ENCODE measurements at regions not wholly inside any gene's neighbourhood (a gene's known extent, or its start where the extent isn't known, plus 50 kb on each side); places are given as distances from the start of the nearest gene placed in this dataset.

- no peak overlapping the region for H3K9ac ChIP-seq (ENCODE audit: low read depth in 1 of 2, low read length in 2 of 2)
- H3K27me3 ChIP-seq (ENCODE audit: control insufficient read depth in 2 of 2, insufficient read depth in 2 of 2, low read length in 2 of 2): no peaks in the 10 kb centered on the region
- H3K27ac ChIP-seq (ENCODE audit: low read depth in 2 of 2, low read length in 2 of 2): no peak overlapping the region
- no peaks in the 10 kb centered on the region for H3K9me3 ChIP-seq (ENCODE audit: control insufficient read depth in 2 of 2, low read length in 2 of 2)
- H3K4me3 ChIP-seq (ENCODE audit: low read length in 2 of 2): no peak overlapping the region
- H3K36me3 ChIP-seq (ENCODE audit: control insufficient read depth in 2 of 2, insufficient read depth in 2 of 2, low read length in 2 of 2): no peaks in the 10 kb centered on the region
- no peaks in the 10 kb centered on the region for H3K4me1 ChIP-seq (ENCODE audit: control insufficient read depth in 2 of 2, insufficient read depth in 2 of 2, low read length in 2 of 2)
These were observed 527.6 kb upstream of the ANKRD30A start for GRCh38 chr10:36597756-36598320.

- H3K4me1 ChIP-seq (ENCODE audit: control insufficient read depth in 2 of 2, insufficient read depth in 2 of 2, low read length in 2 of 2): no peaks in the 10 kb centered on the region
- H3K36me3 ChIP-seq (ENCODE audit: control insufficient read depth in 2 of 2, insufficient read depth in 2 of 2, low read length in 2 of 2): no peaks in the 10 kb centered on the region
- H3K27ac ChIP-seq (ENCODE audit: low read depth in 2 of 2, low read length in 2 of 2): no peak overlapping the region
- no peaks in the 10 kb centered on the region for H3K9me3 ChIP-seq (ENCODE audit: control insufficient read depth in 2 of 2, low read length in 2 of 2)
- H3K27me3 ChIP-seq (ENCODE audit: control insufficient read depth in 2 of 2, insufficient read depth in 2 of 2, low read length in 2 of 2): no peaks in the 10 kb centered on the region
- H3K9ac ChIP-seq (ENCODE audit: low read depth in 1 of 2, low read length in 2 of 2): no peak overlapping the region
- H3K4me3 ChIP-seq (ENCODE audit: low read length in 2 of 2): no peak overlapping the region
These were observed 532.4 kb upstream of the ANKRD30A start for GRCh38 chr10:36592964-36593363.

DNA sequence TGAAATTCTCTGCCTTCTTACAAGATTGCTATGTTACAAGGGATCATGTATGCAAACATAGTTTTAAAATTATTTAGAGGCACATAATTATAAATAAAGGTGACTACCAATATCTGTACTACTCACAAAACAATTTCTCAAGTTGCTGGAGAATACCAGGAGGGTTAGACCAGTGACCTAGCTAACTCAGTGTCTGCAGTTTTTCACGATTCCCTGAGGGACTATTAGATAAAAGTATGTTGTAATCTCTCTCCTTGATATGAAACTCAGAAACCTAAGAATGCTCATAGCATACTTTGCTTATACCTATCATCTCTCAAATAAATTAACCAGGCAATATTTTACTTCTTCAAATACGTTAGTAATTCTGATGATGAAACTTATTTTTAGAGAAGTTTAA is 534.0 kb upstream of the ANKRD30A start:
- Histone ChIP-seq H3K27ac (ENCODE audit: low read depth in 2 of 2, low read length in 2 of 2) (no peak overlapping the region), H3K9me3 (ENCODE audit: control insufficient read depth in 2 of 2, low read length in 2 of 2) (no peaks in the 10 kb centered on the region), H3K4me1 (ENCODE audit: control insufficient read depth in 2 of 2, insufficient read depth in 2 of 2, low read length in 2 of 2) (no peaks in the 10 kb centered on the region), H3K9ac (ENCODE audit: low read depth in 1 of 2, low read length in 2 of 2) (no peak overlapping the region), H3K4me3 (ENCODE audit: low read length in 2 of 2) (no peak overlapping the region), H3K36me3 (ENCODE audit: control insufficient read depth in 2 of 2, insufficient read depth in 2 of 2, low read length in 2 of 2) (no peaks in the 10 kb centered on the region), H3K27me3 (ENCODE audit: control insufficient read depth in 2 of 2, insufficient read depth in 2 of 2, low read length in 2 of 2) (no peaks in the 10 kb centered on the region)

DNA sequence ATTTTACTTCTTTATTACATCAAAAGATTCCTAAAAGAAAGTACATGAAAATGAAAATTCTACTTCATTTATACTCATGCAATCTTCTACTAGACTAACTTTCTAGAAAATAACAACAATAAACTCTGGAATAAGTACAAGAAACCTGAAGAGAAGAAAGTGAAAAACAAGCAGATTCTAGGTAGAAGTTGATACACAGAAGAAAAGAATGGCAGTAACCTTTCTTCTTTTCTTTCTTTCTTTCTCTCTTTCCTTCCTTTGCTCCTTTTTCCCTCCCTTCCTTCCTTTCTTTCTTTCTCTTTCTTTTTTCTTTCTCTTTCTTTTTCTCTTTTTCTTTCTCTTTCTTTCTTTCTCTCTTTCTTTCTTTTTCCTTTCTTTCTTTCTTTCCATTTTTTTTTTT is 541.7 kb upstream of the ANKRD30A start:
- Histone ChIP-seq H3K27ac (ENCODE audit: low read depth in 2 of 2, low read length in 2 of 2) (no peak overlapping the region), H3K27me3 (ENCODE audit: control insufficient read depth in 2 of 2, insufficient read depth in 2 of 2, low read length in 2 of 2) (no peaks in the 10 kb centered on the region), H3K36me3 (ENCODE audit: control insufficient read depth in 2 of 2, insufficient read depth in 2 of 2, low read length in 2 of 2) (no peaks in the 10 kb centered on the region), H3K9me3 (ENCODE audit: control insufficient read depth in 2 of 2, low read length in 2 of 2) (no peaks in the 10 kb centered on the region), H3K4me3 (ENCODE audit: low read length in 2 of 2) (no peak overlapping the region), H3K9ac (ENCODE audit: low read depth in 1 of 2, low read length in 2 of 2) (no peak overlapping the region), H3K4me1 (ENCODE audit: control insufficient read depth in 2 of 2, insufficient read depth in 2 of 2, low read length in 2 of 2) (no peaks in the 10 kb centered on the region)

DNA sequence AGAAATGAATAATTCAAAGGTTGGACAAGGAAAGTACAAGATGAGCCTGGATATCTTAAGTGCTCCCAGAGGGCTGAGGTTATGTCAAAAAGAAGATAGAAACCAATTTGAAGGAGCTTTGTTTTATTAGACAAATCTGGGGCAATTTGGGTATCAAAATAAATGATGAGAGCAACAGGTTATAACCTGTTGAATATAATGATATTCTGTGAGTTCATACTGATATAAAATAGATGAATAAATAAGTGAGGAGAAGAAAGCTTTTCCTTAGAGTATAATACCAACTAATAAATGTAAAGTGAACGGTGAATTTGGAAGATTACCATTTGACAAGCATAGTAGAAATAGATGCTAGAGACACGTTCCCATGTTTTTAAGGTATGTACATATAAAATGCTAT is 544.2 kb upstream of the ANKRD30A start:
- no peak overlapping the region for H3K27ac ChIP-seq (ENCODE audit: low read depth in 2 of 2, low read length in 2 of 2)
- no peaks in the 10 kb centered on the region for H3K9me3 ChIP-seq (ENCODE audit: control insufficient read depth in 2 of 2, low read length in 2 of 2)
- H3K27me3 ChIP-seq (ENCODE audit: control insufficient read depth in 2 of 2, insufficient read depth in 2 of 2, low read length in 2 of 2): no peaks in the 10 kb centered on the region
- no peak overlapping the region for H3K9ac ChIP-seq (ENCODE audit: low read depth in 1 of 2, low read length in 2 of 2)
- no peaks in the 10 kb centered on the region for H3K4me1 ChIP-seq (ENCODE audit: control insufficient read depth in 2 of 2, insufficient read depth in 2 of 2, low read length in 2 of 2)
- H3K4me3 ChIP-seq (ENCODE audit: low read length in 2 of 2): no peak overlapping the region
- H3K36me3 ChIP-seq (ENCODE audit: control insufficient read depth in 2 of 2, insufficient read depth in 2 of 2, low read length in 2 of 2): no peaks in the 10 kb centered on the region

- H3K4me3 ChIP-seq (ENCODE audit: low read length in 2 of 2): no peak overlapping the region
- no peak overlapping the region for H3K9ac ChIP-seq (ENCODE audit: low read depth in 1 of 2, low read length in 2 of 2)
- H3K27me3 ChIP-seq (ENCODE audit: control insufficient read depth in 2 of 2, insufficient read depth in 2 of 2, low read length in 2 of 2): no peaks in the 10 kb centered on the region
- H3K36me3 ChIP-seq (ENCODE audit: control insufficient read depth in 2 of 2, insufficient read depth in 2 of 2, low read length in 2 of 2): no peaks in the 10 kb centered on the region
- no peaks in the 10 kb centered on the region for H3K4me1 ChIP-seq (ENCODE audit: control insufficient read depth in 2 of 2, insufficient read depth in 2 of 2, low read length in 2 of 2)
- no peak overlapping the region for H3K27ac ChIP-seq (ENCODE audit: low read depth in 2 of 2, low read length in 2 of 2)
- no peaks in the 10 kb centered on the region for H3K9me3 ChIP-seq (ENCODE audit: control insufficient read depth in 2 of 2, low read length in 2 of 2)
These were observed 547.1 kb upstream of the ANKRD30A start for GRCh38 chr10:36578306-36578705.

DNA sequence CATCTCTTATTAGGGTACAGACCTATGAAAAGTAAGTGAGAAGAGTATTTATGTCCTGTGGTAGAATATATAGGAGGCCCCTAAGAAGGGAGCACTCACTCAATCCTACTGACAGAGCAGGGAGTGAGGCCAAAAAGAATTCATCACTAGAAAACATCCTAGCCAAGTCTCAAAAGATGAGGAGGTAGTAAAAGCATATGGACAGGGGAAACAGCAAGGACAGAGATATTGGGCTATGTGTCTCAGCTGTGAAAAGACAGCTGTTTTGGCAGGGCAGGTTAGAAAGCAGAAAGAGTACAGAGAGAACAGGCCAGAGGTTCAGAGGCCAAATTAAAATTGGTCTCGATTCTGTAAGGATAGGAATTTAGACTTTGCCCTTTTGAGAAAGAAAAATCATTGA is 548.3 kb upstream of the ANKRD30A start:
- H3K27me3 ChIP-seq (ENCODE audit: control insufficient read depth in 2 of 2, insufficient read depth in 2 of 2, low read length in 2 of 2): no peaks in the 10 kb centered on the region
- H3K4me3 ChIP-seq (ENCODE audit: low read length in 2 of 2): no peak overlapping the region
- no peak overlapping the region for H3K9ac ChIP-seq (ENCODE audit: low read depth in 1 of 2, low read length in 2 of 2)
- H3K4me1 ChIP-seq (ENCODE audit: control insufficient read depth in 2 of 2, insufficient read depth in 2 of 2, low read length in 2 of 2): no peaks in the 10 kb centered on the region
- no peaks in the 10 kb centered on the region for H3K36me3 ChIP-seq (ENCODE audit: control insufficient read depth in 2 of 2, insufficient read depth in 2 of 2, low read length in 2 of 2)
- no peaks in the 10 kb centered on the region for H3K9me3 ChIP-seq (ENCODE audit: control insufficient read depth in 2 of 2, low read length in 2 of 2)
- no peak overlapping the region for H3K27ac ChIP-seq (ENCODE audit: low read depth in 2 of 2, low read length in 2 of 2)

GRCh38 chr10:36574207-36574606 is 551.2 kb upstream of the ANKRD30A start:
- Histone ChIP-seq H3K9me3 (ENCODE audit: control insufficient read depth in 2 of 2, low read length in 2 of 2) (no peaks in the 10 kb centered on the region), H3K27me3 (ENCODE audit: control insufficient read depth in 2 of 2, insufficient read depth in 2 of 2, low read length in 2 of 2) (no peaks in the 10 kb centered on the region), H3K4me1 (ENCODE audit: control insufficient read depth in 2 of 2, insufficient read depth in 2 of 2, low read length in 2 of 2) (no peaks in the 10 kb centered on the region), H3K27ac (ENCODE audit: low read depth in 2 of 2, low read length in 2 of 2) (no peak overlapping the region), H3K36me3 (ENCODE audit: control insufficient read depth in 2 of 2, insufficient read depth in 2 of 2, low read length in 2 of 2) (no peaks in the 10 kb centered on the region), H3K4me3 (ENCODE audit: low read length in 2 of 2) (no peak overlapping the region), H3K9ac (ENCODE audit: low read depth in 1 of 2, low read length in 2 of 2) (no peak overlapping the region)

- Histone ChIP-seq H3K27me3 (ENCODE audit: control insufficient read depth in 2 of 2, insufficient read depth in 2 of 2, low read length in 2 of 2) (no peaks in the 10 kb centered on the region), H3K4me1 (ENCODE audit: control insufficient read depth in 2 of 2, insufficient read depth in 2 of 2, low read length in 2 of 2) (no peaks in the 10 kb centered on the region), H3K4me3 (ENCODE audit: low read length in 2 of 2) (no peak overlapping the region), H3K9ac (ENCODE audit: low read depth in 1 of 2, low read length in 2 of 2) (no peak overlapping the region), H3K36me3 (ENCODE audit: control insufficient read depth in 2 of 2, insufficient read depth in 2 of 2, low read length in 2 of 2) (no peaks in the 10 kb centered on the region), H3K9me3 (ENCODE audit: control insufficient read depth in 2 of 2, low read length in 2 of 2) (no peaks in the 10 kb centered on the region), H3K27ac (ENCODE audit: low read depth in 2 of 2, low read length in 2 of 2) (no peak overlapping the region)
These were observed 552.2 kb upstream of the ANKRD30A start for GRCh38 chr10:36573246-36573645.

- no peaks in the 10 kb centered on the region for H3K36me3 ChIP-seq (ENCODE audit: control insufficient read depth in 2 of 2, insufficient read depth in 2 of 2, low read length in 2 of 2)
- H3K4me3 ChIP-seq (ENCODE audit: low read length in 2 of 2): no peak overlapping the region
- H3K4me1 ChIP-seq (ENCODE audit: control insufficient read depth in 2 of 2, insufficient read depth in 2 of 2, low read length in 2 of 2): no peaks in the 10 kb centered on the region
- peaks cover 1 to 2% of the 10 kb centered on the region in 2 donors for H3K9me3 ChIP-seq (ENCODE audit: control insufficient read depth in 2 of 2, low read length in 2 of 2)
- no peak overlapping the region for H3K27ac ChIP-seq (ENCODE audit: low read depth in 2 of 2, low read length in 2 of 2)
- no peak overlapping the region for H3K9ac ChIP-seq (ENCODE audit: low read depth in 1 of 2, low read length in 2 of 2)
- H3K27me3 ChIP-seq (ENCODE audit: control insufficient read depth in 2 of 2, insufficient read depth in 2 of 2, low read length in 2 of 2): no peaks in the 10 kb centered on the region
These were observed 561.0 kb upstream of the ANKRD30A start for GRCh38 chr10:36564433-36564832.
